ENCODE measurements at regions not wholly inside any gene's neighbourhood (a gene's known extent, or its start where the extent isn't known, plus 50 kb on each side); places are given as distances from the start of the nearest gene placed in this dataset.
"Not testable (repeated sequence)": the region's sequence is repeated elsewhere in the genome, so short reads cannot be mapped to it uniquely, and the experiment has no call there.

GRCh38 chr19:30842926-30843325, 470.7 kb downstream of the ZNF536 start:
- Mint-ChIP-seq H3K27ac (no peak overlapping the region), H3K36me3 (no peaks in the 10 kb centered on the region)
- ATAC-seq: no peak

GRCh38 chr19:30841934-30842333, 469.8 kb downstream of the ZNF536 start:
- H3K9me3 Mint-ChIP-seq: no peaks in the 10 kb centered on the region
- ATAC-seq: no peak
- no peaks in the 10 kb centered on the region for H3K36me3 Mint-ChIP-seq
- DNase-seq (ENCODE audit: low spot score in 2 of 2): no peak
- no peak overlapping the region for H3K27ac Mint-ChIP-seq

More at GRCh38 chr19:30842926-30843325, 470.7 kb downstream of the ZNF536 start:
- DNase-seq (ENCODE audit: low spot score in 2 of 2): no peak
- H3K9me3 Mint-ChIP-seq: no peaks in the 10 kb centered on the region

- DNase-seq (ENCODE audit: low spot score in 2 of 2) (no peak), ATAC-seq (no peak)
- H3K27ac Mint-ChIP-seq: no peak overlapping the region
- H3K36me3 Mint-ChIP-seq: no peaks in the 10 kb centered on the region
- peaks cover 0 to 12% of the 10 kb centered on the region in 2 donors for H3K9me3 Mint-ChIP-seq
These were observed 458.7 kb downstream of the ZNF536 start for GRCh38 chr19:30830875-30831274.

GRCh38 chr19:30825505-30825904, 453.3 kb downstream of the ZNF536 start:
- H3K9me3 Mint-ChIP-seq; DNase-seq (ENCODE audit: low spot score in 2 of 2); H3K27ac Mint-ChIP-seq; ATAC-seq; H3K36me3 Mint-ChIP-seq: not testable (repeated sequence)

- peaks cover 5 to 9% of the 10 kb centered on the region in 2 donors for H3K9me3 Mint-ChIP-seq
- no peak for DNase-seq (ENCODE audit: low spot score in 2 of 2)
- peaks cover 0 to 5% of the 10 kb centered on the region in 2 donors for H3K36me3 Mint-ChIP-seq
- no peak for ATAC-seq
- no peak overlapping the region for H3K27ac Mint-ChIP-seq
These were observed 452.6 kb downstream of the ZNF536 start for GRCh38 chr19:30824809-30825208.

GRCh38 chr19:30817965-30818567, 445.9 kb downstream of the ZNF536 start:
- Mint-ChIP-seq H3K36me3 (no peaks in the 10 kb centered on the region), H3K9me3 (peaks cover 5 to 10% of the 10 kb centered on the region in 2 donors), H3K27ac (no peak overlapping the region)
- ATAC-seq (no peak), DNase-seq (ENCODE audit: low spot score in 2 of 2) (no peak)

- Mint-ChIP-seq H3K9me3 (peaks cover 5 to 10% of the 10 kb centered on the region in 2 donors), H3K36me3 (no peaks in the 10 kb centered on the region), H3K27ac (no peak overlapping the region)
- ATAC-seq (no peak), DNase-seq (ENCODE audit: low spot score in 2 of 2) (no peak)
These were observed 445.0 kb downstream of the ZNF536 start for GRCh38 chr19:30817197-30817596.

- DNase-seq (ENCODE audit: low spot score in 2 of 2): no peak
- ATAC-seq: no peak
- H3K27ac Mint-ChIP-seq: no peak overlapping the region
- H3K9me3 Mint-ChIP-seq: peaks cover 5 to 10% of the 10 kb centered on the region in 2 donors
- H3K36me3 Mint-ChIP-seq: peaks cover 0 to 2% of the 10 kb centered on the region in 2 donors
These were observed 443.9 kb downstream of the ZNF536 start for GRCh38 chr19:30815889-30816580.

- no peak for DNase-seq (ENCODE audit: low spot score in 2 of 2)
- no peak for ATAC-seq
- peaks cover 9 to 15% of the 10 kb centered on the region in 2 donors for H3K9me3 Mint-ChIP-seq
- H3K27ac Mint-ChIP-seq: no peak overlapping the region
- peaks cover 0 to 4% of the 10 kb centered on the region in 2 donors for H3K36me3 Mint-ChIP-seq
These were observed 440.0 kb downstream of the ZNF536 start for GRCh38 chr19:30812099-30812678.

- Mint-ChIP-seq H3K9me3 (peaks cover 9 to 18% of the 10 kb centered on the region in 2 donors), H3K36me3 (peaks cover 0 to 4% of the 10 kb centered on the region in 2 donors), H3K27ac (no peak overlapping the region)
- no peak for ATAC-seq
- DNase-seq (ENCODE audit: low spot score in 2 of 2): no peak
These were observed 439.4 kb downstream of the ZNF536 start for GRCh38 chr19:30811397-30812098.

GRCh38 chr19:30810726-30811125, 438.5 kb downstream of the ZNF536 start:
- no peak for ATAC-seq
- DNase-seq (ENCODE audit: low spot score in 2 of 2): no peak
- Mint-ChIP-seq H3K27ac (no peak overlapping the region), H3K36me3 (peaks cover 0 to 4% of the 10 kb centered on the region in 2 donors), H3K9me3 (peaks cover 9 to 18% of the 10 kb centered on the region in 2 donors)

- ATAC-seq: no peak
- no peak for DNase-seq (ENCODE audit: low spot score in 2 of 2)
- Mint-ChIP-seq H3K9me3 (peaks cover 4 to 8% of the 10 kb centered on the region in 2 donors), H3K36me3 (peaks cover 0 to 4% of the 10 kb centered on the region in 2 donors), H3K27ac (no peak overlapping the region)
These were observed 435.1 kb downstream of the ZNF536 start for GRCh38 chr19:30807278-30807677.

- ATAC-seq: no peak
- no peak for DNase-seq (ENCODE audit: low spot score in 2 of 2)
- no peak overlapping the region for H3K27ac Mint-ChIP-seq
- H3K9me3 Mint-ChIP-seq: peaks cover 4 to 8% of the 10 kb centered on the region in 2 donors
- H3K36me3 Mint-ChIP-seq: peaks cover 0 to 4% of the 10 kb centered on the region in 2 donors
These were observed 434.1 kb downstream of the ZNF536 start for GRCh38 chr19:30806311-30806710.

- DNase-seq (ENCODE audit: low spot score in 2 of 2) (no peak), ATAC-seq (no peak)
- Mint-ChIP-seq H3K27ac (no peak overlapping the region), H3K9me3 (peaks cover 4 to 8% of the 10 kb centered on the region in 2 donors), H3K36me3 (no peaks in the 10 kb centered on the region)
These were observed 432.6 kb downstream of the ZNF536 start for GRCh38 chr19:30804751-30805150.

- not testable (repeated sequence) for H3K36me3 Mint-ChIP-seq; H3K27ac Mint-ChIP-seq; ATAC-seq; H3K9me3 Mint-ChIP-seq; DNase-seq (ENCODE audit: low spot score in 2 of 2)
These were observed 432.1 kb downstream of the ZNF536 start for GRCh38 chr19:30804333-30804732.

GRCh38 chr19:30802424-30803013, 430.3 kb downstream of the ZNF536 start:
- ATAC-seq (no peak), DNase-seq (ENCODE audit: low spot score in 2 of 2) (no peak)
- Mint-ChIP-seq H3K36me3 (no peaks in the 10 kb centered on the region), H3K27ac (peak overlapping the region in 1 of 2 donors; percentile 25), H3K9me3 (peaks cover 0 to 3% of the 10 kb centered on the region in 2 donors)
